IMR-90 (cell line): ENCODE measurements at regions not wholly inside any gene's neighbourhood (a gene's known extent, or its start where the extent isn't known, plus 50 kb on each side); places are given as distances from the start of the nearest gene placed in this dataset.

Source experiments
- ATAC-seq: fragments of 200-7000 bp; cut with Tn5 transposase; 2 replicates; pipeline ENCODE4 v1.9.1; 2020; ENCODE audit warnings: low read depth, mild to moderate bottlenecking, moderate library complexity
- BruUV-seq: library from RNA; stranded (reverse); fragments of 400-500 nt; replicated peaks from 2 replicates; lab custom pipeline; 2021; lab: Mats Ljungman, UMichigan
- CTCF ChIA-PET: fragments of 300-600 bp; formaldehyde crosslinking; extraction: SDS; loops from one replicate; lab custom pipeline; 2021; ENCODE audit warnings: antibody characterized with exemption; lab: Yijun Ruan, JAX
- POLR2A ChIA-PET: fragments of 300-600 bp; sonication (Branson Sonifier 250); formaldehyde crosslinking; loops from one replicate; lab custom pipeline; 2022; ENCODE audit warnings: antibody characterized with exemption; ENCODE audit not compliant: unreplicated experiment; lab: Charles Lee
- DNase-seq: peaks from one replicate; pipeline ENCODE4 v3.0.0; 2013
- H2AFZ ChIP-seq: replicated peaks from 2 replicates; pipeline ENCODE3; 2013; ENCODE audit warnings: low read length, mild to moderate bottlenecking; ENCODE audit not compliant: poor library complexity
- H2AK5ac ChIP-seq: 2 replicates; pipeline ENCODE4 v1.6.1; 2013; ENCODE audit warnings: low read depth, low read length, inconsistent platforms
- H2AK9ac ChIP-seq: replicated peaks from 2 replicates; pipeline ENCODE3; 2013; ENCODE audit warnings: mild to moderate bottlenecking, low read depth, low read length, moderate library complexity; ENCODE audit not compliant: poor library complexity
- H2BK120ac ChIP-seq: 2 replicates; pipeline ENCODE4 v1.6.1; 2013; ENCODE audit warnings: low read depth, low read length, inconsistent platforms
- H2BK15ac ChIP-seq: 3 replicates; pipeline ENCODE4 v1.6.1; 2013; ENCODE audit warnings: low read depth, low read length, inconsistent platforms
- H2BK20ac ChIP-seq: 2 replicates; pipeline ENCODE4 v1.6.1; 2013; ENCODE audit warnings: low read depth, mild to moderate bottlenecking, inconsistent platforms, low read length, moderate library complexity
- H2BK5ac ChIP-seq: 2 replicates; pipeline ENCODE4 v1.6.1; 2013; ENCODE audit warnings: mild to moderate bottlenecking, low read depth, low read length, inconsistent platforms; ENCODE audit not compliant: poor library complexity, severe bottlenecking
- H3K14ac ChIP-seq: replicated peaks from 2 replicates; pipeline ENCODE4 v1.6.1; 2013; ENCODE audit warnings: low read depth, low read length, inconsistent platforms
- H3K18ac ChIP-seq: 2 replicates; pipeline ENCODE4 v1.6.1; 2013; ENCODE audit warnings: low read depth, low read length, control low read depth
- H3K23ac ChIP-seq: 2 replicates; pipeline ENCODE4 v1.6.1; 2013; ENCODE audit warnings: low read depth, low read length, inconsistent platforms
- H3K27ac ChIP-seq: 2 replicates; pipeline ENCODE4 v1.5.1; 2013; ENCODE audit warnings: mild to moderate bottlenecking, control low read depth, low read length; ENCODE audit not compliant: insufficient read depth
- H3K27me3 ChIP-seq: 2 replicates; pipeline ENCODE4 v1.6.1; 2013; ENCODE audit warnings: low read length; ENCODE audit not compliant: control insufficient read depth, insufficient read depth
- H3K36me3 ChIP-seq: 2 replicates; pipeline ENCODE4 v1.6.1; 2013; ENCODE audit warnings: low read length, mixed read lengths; ENCODE audit not compliant: control insufficient read depth, insufficient read depth
- H3K4ac ChIP-seq: 2 replicates; pipeline ENCODE4 v1.6.1; 2013; ENCODE audit warnings: low read depth, low read length, inconsistent platforms
- H3K4me1 ChIP-seq: 2 replicates; pipeline ENCODE4 v1.6.1; 2013; ENCODE audit warnings: low read length, mixed read lengths; ENCODE audit not compliant: control insufficient read depth, insufficient read depth
- H3K4me2 ChIP-seq: 2 replicates; pipeline ENCODE4 v1.6.1; 2013; ENCODE audit warnings: low read depth, mild to moderate bottlenecking, control low read depth, low read length, moderate library complexity
- H3K4me3 ChIP-seq: 2 replicates; pipeline ENCODE4 v1.5.1; 2013; ENCODE audit warnings: low read depth, mild to moderate bottlenecking, control low read depth, low read length, moderate library complexity; ENCODE audit not compliant: insufficient read depth
- H3K56ac ChIP-seq: 2 replicates; pipeline ENCODE4 v1.6.1; 2013; ENCODE audit warnings: low read length, inconsistent platforms; ENCODE audit not compliant: insufficient read depth; ENCODE audit errors: extremely low read depth
- H3K79me1 ChIP-seq, 2 experiments: 2 replicates each; pipeline ENCODE4 v1.6.1; 2013; ENCODE audit warnings: low read length in 2 of 2, inconsistent platforms in 1 of 2, low read depth in 1 of 2
- H3K9ac ChIP-seq: 2 replicates; pipeline ENCODE4 v1.6.1; 2013; ENCODE audit warnings: low read depth, low read length, control low read depth
- H3K9me1 ChIP-seq: 2 replicates; pipeline ENCODE4 v1.6.1; 2013; ENCODE audit warnings: low read length, inconsistent platforms; ENCODE audit not compliant: insufficient read depth
- H3K9me3 ChIP-seq: 2 replicates; pipeline ENCODE4 v1.6.1; 2013; ENCODE audit warnings: low read length; ENCODE audit not compliant: control insufficient read depth, insufficient read depth
- H4K20me1 ChIP-seq: 2 replicates; pipeline ENCODE4 v1.6.1; 2013; ENCODE audit warnings: low read length, inconsistent platforms; ENCODE audit not compliant: insufficient read depth
- H4K5ac ChIP-seq: 2 replicates; pipeline ENCODE4 v1.6.1; 2013; ENCODE audit warnings: mild to moderate bottlenecking, low read depth, low read length, control low read depth
- H4K8ac ChIP-seq, 2 experiments: 2 replicates each; pipeline ENCODE4 v1.6.1; 2013; ENCODE audit warnings: low read depth in 2 of 2, low read length in 2 of 2, control low read depth in 1 of 2, inconsistent platforms in 1 of 2
- H4K91ac ChIP-seq: 2 replicates; pipeline ENCODE4 v1.6.1; 2013; ENCODE audit warnings: low read depth, low read length, inconsistent platforms; ENCODE audit not compliant: insufficient read depth
- BHLHE40 ChIP-seq: fragments of 150-350 bp; IDR thresholded peaks from 2 replicates; pipeline ENCODE4 v1.6.1; 2016; ENCODE audit warnings: mild to moderate bottlenecking, low read depth, low read length
- CEBPB ChIP-seq: IDR thresholded peaks from 2 replicates; pipeline ENCODE4 v1.6.1; 2012; ENCODE audit warnings: low read depth, low read length, improper control_type of control experiment
- CTCF ChIP-seq: conservative IDR thresholded peaks from 2 replicates; pipeline ENCODE4 v1.5.1; 2012; ENCODE audit warnings: mild to moderate bottlenecking, low read depth, low read length, improper control_type of control experiment
- ELK1 ChIP-seq: fragments of 150-350 bp; IDR thresholded peaks from 2 replicates; pipeline ENCODE4 v1.6.1; 2016; ENCODE audit warnings: low read depth, mild to moderate bottlenecking, low read length, moderate library complexity, borderline replicate concordance
- FOS ChIP-seq: fragments of 150-350 bp; IDR thresholded peaks from 2 replicates; pipeline ENCODE4 v1.6.1; 2016; ENCODE audit warnings: low read depth, low read length
- MAFK ChIP-seq: IDR thresholded peaks from 2 replicates; pipeline ENCODE4 v1.6.1; 2012; ENCODE audit warnings: low read depth, low read length, improper control_type of control experiment
- MAZ ChIP-seq: IDR thresholded peaks from 2 replicates; pipeline ENCODE4 v1.6.1; 2012; ENCODE audit warnings: low read depth, mild to moderate bottlenecking, low read length, improper control_type of control experiment, moderate library complexity, borderline replicate concordance
- MXI1 ChIP-seq: IDR thresholded peaks from 2 replicates; pipeline ENCODE4 v1.6.1; 2012; ENCODE audit warnings: low read depth, mild to moderate bottlenecking, low read length, moderate library complexity, borderline replicate concordance
- POLR2A ChIP-seq: IDR thresholded peaks from 2 replicates; pipeline ENCODE4 v1.6.1; 2012; ENCODE audit warnings: mild to moderate bottlenecking, low read depth, low read length
- RAD21 ChIP-seq: IDR thresholded peaks from 2 replicates; pipeline ENCODE4 v1.6.1; 2012; ENCODE audit warnings: low read length, improper control_type of control experiment
- RCOR1 ChIP-seq: IDR thresholded peaks from 2 replicates; pipeline ENCODE4 v1.6.1; 2012; ENCODE audit warnings: mild to moderate bottlenecking, low read length, improper control_type of control experiment; ENCODE audit not compliant: insufficient replicate concordance
- SMC3 ChIP-seq: fragments of 150-350 bp; IDR thresholded peaks from 2 replicates; pipeline ENCODE4 v1.6.1; 2016; ENCODE audit warnings: low read depth, mild to moderate bottlenecking, antibody characterized with exemption, low read length, moderate library complexity
- USF2 ChIP-seq: fragments of 150-350 bp; IDR thresholded peaks from 2 replicates; pipeline ENCODE4 v1.6.1; 2017; ENCODE audit warnings: mild to moderate bottlenecking, antibody characterized with exemption, low read length, low read depth
- WGBS, 2 experiments: methylation state at CpG; one replicate each; pipeline versions ENCODE4 v1.1.5 to v1.1.7; 2013; ENCODE audit warnings: missing lambda C conversion rate in 2 of 2; ENCODE audit not compliant: insufficient read length in 1 of 2; ENCODE audit errors: extremely low coverage in 2 of 2; 5-methylcytosine and 5-hydroxymethylcytosine counted together
- dilution Hi-C: fragments of 300-500 bp; cut with HindIII; formaldehyde crosslinking; loops from one replicate; pipeline ENCODE4 v1.14.3; 2018; ENCODE audit warnings: low sequenced_read_pairs; ENCODE audit not compliant: unreplicated experiment
- in situ Hi-C: fragments of 300-500 bp; cut with MboI; formaldehyde crosslinking; loops from 3 replicates; pipeline ENCODE4 v1.14.3; 2019; ENCODE audit warnings: low sequenced_read_pairs, inconsistent platforms, mixed read lengths
- intact Hi-C: fragments of 100-400 bp; cut with micrococcal nuclease; formaldehyde crosslinking; loops from 2 replicates; pipeline ENCODE4 v1.10.0; 2022

- Histone ChIP-seq H3K36me3 (no peaks in the 10 kb centered on the region), H3K27ac (no peak overlapping the region), H3K56ac (no peak overlapping the region), H3K14ac (no peak overlapping the region), H3K4me1 (0 out of 2 replicates have a peak, but pooled peaks cover 5% of the 10 kb centered on the region), H3K9me3 (no peaks in the 10 kb centered on the region), H2BK15ac (no peak overlapping the region), H3K18ac (no peak overlapping the region), H4K20me1 (no peaks in the 10 kb centered on the region), H2BK5ac (no peak overlapping the region), H4K5ac (no peak overlapping the region), H3K79me1 (no peaks in the 10 kb centered on the region), H4K8ac (no peak overlapping the region), H3K4ac (no peak overlapping the region), H3K27me3 (peaks cover 3% of the 10 kb centered on the region), H2BK120ac (no peak overlapping the region), H2AFZ (no peak overlapping the region), H2AK9ac (no peak overlapping the region), H3K9me1 (no peaks in the 10 kb centered on the region), H4K91ac (no peak overlapping the region), H2AK5ac (no peak overlapping the region), H3K9ac (no peak overlapping the region), H3K23ac (no peak overlapping the region), H2BK20ac (no peak overlapping the region), H3K4me3 (no peak overlapping the region), H3K4me2 (no peak overlapping the region)
- ChIA-PET POLR2A (interaction anchor here (0.6 kb wide), 1 partner anchor 512 kb away, joined by 3 read pairs; no protein-coding TSS in a partner anchor), CTCF (interaction anchor here (1.1 to 1.3 kb wide), 2 partner anchors 13 to 231 kb away, joined by 3 read pairs; no protein-coding TSS in a partner anchor)
- BruUV-seq, result no TSS peak
- intact Hi-C loops (loop anchor here (5.0 kb wide), 1 partner anchor 231 kb away; no protein-coding TSS in a partner anchor), dilution Hi-C loops (no loop called here), in situ Hi-C loops (loop anchor here (25.0 kb wide), 1 partner anchor 1751 kb away; no protein-coding TSS in a partner anchor)
- 43% methylated on average over 8 of the region's 9 CpGs; no CpG with 5 or more reads in 1 of the 2 experiments for WGBS, 2 experiments
- TF ChIP-seq USF2 (no peak), RAD21 (no peak), POLR2A (no peak), BHLHE40 (no peak), RCOR1 (no peak), ELK1 (no peak), MAZ (no peak), MXI1 (no peak), MAFK (no peak), FOS (no peak), CTCF (no peak), CEBPB (no peak), SMC3 (no peak)
- DNase-seq (no peak), ATAC-seq (no peak)
These were observed 62.5 kb upstream of the FAR2 start for GRCh38 chr12:29086325-29087271.
